ENCODE measurements at regions not wholly inside any gene's neighbourhood (a gene's known extent, or its start where the extent isn't known, plus 50 kb on each side); places are given as distances from the start of the nearest gene placed in this dataset.

- no peak overlapping the region for H3K27ac ChIP-seq
- no peaks in the 10 kb centered on the region for H3K36me3 ChIP-seq
- 66 to 82% (median 70%) methylated on average over 1 of the region's 1 CpG for WGBS, 4 donors
- TF ChIP-seq POLR2A (IDR thresholded peaks at IDR 0.05) (no peak), CTCF (IDR thresholded peaks at IDR 0.05) (no peak)
- no peaks in the 10 kb centered on the region for H3K9me3 ChIP-seq
- H3K4me1 ChIP-seq: no peaks in the 10 kb centered on the region
- H3K4me3 ChIP-seq: no peak overlapping the region
- DNase-seq: no peak
- H3K27me3 ChIP-seq: no peaks in the 10 kb centered on the region
- no peak for ATAC-seq
- intact Hi-C loops (cut with DNase I): no loop called here
Measured at GRCh38 chr4:156538651-156539257, 432.8 kb downstream of the PDGFC start.

- no peak overlapping the region for H3K4me3 ChIP-seq
- DNase-seq (no peak), ATAC-seq (no peak)
- intact Hi-C loops (cut with DNase I): no loop called here
- WGBS, 4 donors: 65 to 85% (median 71%) methylated on average over 2 of the region's 2 CpGs
- H3K9me3 ChIP-seq: peaks cover 0 to 4% (median 0%) of the 10 kb centered on the region in 12 donors
- TF ChIP-seq POLR2A (IDR thresholded peaks at IDR 0.05): no peak
- TF ChIP-seq CTCF (IDR thresholded peaks at IDR 0.05): no peak
- no peak overlapping the region for H3K27ac ChIP-seq
- H3K4me1 ChIP-seq: no peaks in the 10 kb centered on the region
- no peaks in the 10 kb centered on the region for H3K27me3 ChIP-seq
- H3K36me3 ChIP-seq: no peaks in the 10 kb centered on the region
Measured at GRCh38 chr4:156538210-156538609, 433.4 kb downstream of the PDGFC start.

- H3K36me3 ChIP-seq: no peaks in the 10 kb centered on the region
- peaks cover 0 to 8% (median 0%) of the 10 kb centered on the region in 12 donors for H3K9me3 ChIP-seq
- DNase-seq (no peak), ATAC-seq (no peak)
- no peak for TF ChIP-seq CTCF (IDR thresholded peaks at IDR 0.05)
- TF ChIP-seq POLR2A (IDR thresholded peaks at IDR 0.05): no peak
- intact Hi-C loops (cut with DNase I): no loop called here
- H3K4me3 ChIP-seq: no peak overlapping the region
- H3K27me3 ChIP-seq: no peaks in the 10 kb centered on the region
- no peaks in the 10 kb centered on the region for H3K4me1 ChIP-seq
- no peak overlapping the region for H3K27ac ChIP-seq
Measured at GRCh38 chr4:156537286-156537685, 434.3 kb downstream of the PDGFC start.

- H3K4me1 ChIP-seq: no peaks in the 10 kb centered on the region
- no peak for TF ChIP-seq POLR2A (IDR thresholded peaks at IDR 0.05)
- TF ChIP-seq CTCF (IDR thresholded peaks at IDR 0.05): no peak
- intact Hi-C loops (cut with DNase I): no loop called here
Measured at GRCh38 chr4:156536661-156537060, 434.9 kb downstream of the PDGFC start.

More at GRCh38 chr4:156536661-156537060, 434.9 kb downstream of the PDGFC start:
- WGBS, 4 donors: 46 to 63% (median 59%) methylated on average over 1 of the region's 1 CpG
- DNase-seq: no peak
- no peak for ATAC-seq
- H3K27ac ChIP-seq: no peak overlapping the region
- no peaks in the 10 kb centered on the region for H3K27me3 ChIP-seq
- H3K9me3 ChIP-seq: peaks cover 0 to 8% (median 0%) of the 10 kb centered on the region in 12 donors
- no peak overlapping the region for H3K4me3 ChIP-seq
- H3K36me3 ChIP-seq: no peaks in the 10 kb centered on the region
